ENCODE measurements at regions not wholly inside any gene's neighbourhood (a gene's known extent, or its start where the extent isn't known, plus 50 kb on each side); places are given as distances from the start of the nearest gene placed in this dataset.

GRCh38 chr5:173747876-173748275 is 131.4 kb upstream of the BOD1 start:
- Histone ChIP-seq H3K4me3 (ENCODE audit: low read depth, low read length) (no peak overlapping the region), H3K36me3 (ENCODE audit: control insufficient read depth, insufficient read depth, low read length) (no peaks in the 10 kb centered on the region), H3K27me3 (ENCODE audit: control insufficient read depth, insufficient read depth, low read length) (no peaks in the 10 kb centered on the region)
- TF ChIP-seq CTCF (IDR thresholded peaks at IDR 0.05; ENCODE audit: insufficient read depth, low read length, poor library complexity, severe bottlenecking), result no peak
- no peak for DNase-seq (ENCODE audit: low read depth)

GRCh38 chr5:173750538-173751265 is 134.3 kb upstream of the BOD1 start:
- Histone ChIP-seq H3K27me3 (ENCODE audit: control insufficient read depth, insufficient read depth, low read length) (no peaks in the 10 kb centered on the region), H3K4me3 (ENCODE audit: low read depth, low read length) (no peak overlapping the region), H3K36me3 (ENCODE audit: control insufficient read depth, insufficient read depth, low read length) (no peaks in the 10 kb centered on the region)
- no peak for DNase-seq (ENCODE audit: low read depth)
- TF ChIP-seq CTCF (IDR thresholded peaks at IDR 0.05; ENCODE audit: insufficient read depth, low read length, poor library complexity, severe bottlenecking), result no peak

GRCh38 chr5:173751266-173751600 is 134.8 kb upstream of the BOD1 start:
- no peaks in the 10 kb centered on the region for H3K27me3 ChIP-seq (ENCODE audit: control insufficient read depth, insufficient read depth, low read length)
- no peak for DNase-seq (ENCODE audit: low read depth)
- H3K36me3 ChIP-seq (ENCODE audit: control insufficient read depth, insufficient read depth, low read length), result no peaks in the 10 kb centered on the region
- no peak overlapping the region for H3K4me3 ChIP-seq (ENCODE audit: low read depth, low read length)
- no peak for TF ChIP-seq CTCF (IDR thresholded peaks at IDR 0.05; ENCODE audit: insufficient read depth, low read length, poor library complexity, severe bottlenecking)

GRCh38 chr5:173752653-173753052 is 135.5 kb upstream of the CPEB4 start:
- Histone ChIP-seq H3K36me3 (ENCODE audit: control insufficient read depth, insufficient read depth, low read length) (no peaks in the 10 kb centered on the region), H3K27me3 (ENCODE audit: control insufficient read depth, insufficient read depth, low read length) (peaks cover 3% of the 10 kb centered on the region), H3K4me3 (ENCODE audit: low read depth, low read length) (no peak overlapping the region)
- TF ChIP-seq CTCF (IDR thresholded peaks at IDR 0.05; ENCODE audit: insufficient read depth, low read length, poor library complexity, severe bottlenecking), result no peak
- no peak for DNase-seq (ENCODE audit: low read depth)

- TF ChIP-seq CTCF (IDR thresholded peaks at IDR 0.05; ENCODE audit: insufficient read depth, low read length, poor library complexity, severe bottlenecking), result no peak
- Histone ChIP-seq H3K4me3 (ENCODE audit: low read depth, low read length) (no peak overlapping the region), H3K36me3 (ENCODE audit: control insufficient read depth, insufficient read depth, low read length) (no peaks in the 10 kb centered on the region), H3K27me3 (ENCODE audit: control insufficient read depth, insufficient read depth, low read length) (peaks cover 3% of the 10 kb centered on the region)
- no peak for DNase-seq (ENCODE audit: low read depth)
Observed at GRCh38 chr5:173753307-173754168, 134.6 kb upstream of the CPEB4 start.

Measured in kidney epithelial cell (primary cell).